Psoas muscle (tissue), 7 donors: ENCODE measurements at regions not wholly inside any gene's neighbourhood (a gene's known extent, or its start where the extent isn't known, plus 50 kb on each side); places are given as distances from the start of the nearest gene placed in this dataset.

Experiments
- ATAC-seq, 4 donors: fragments of 200-7000 bp; cut with Tn5 transposase; one replicate each; pipeline ENCODE4 v1.9.1; 2020; ENCODE audit warnings: moderate library complexity in 3 of 4, mild to moderate bottlenecking in 2 of 4
- DNase-seq, 2 donors: peaks; one replicate each; pipeline ENCODE4 v3.0.0-alpha.2; 2020
- H3K27ac ChIP-seq: fragments of 200-600 bp; one replicate; pipeline ENCODE4 v1.8.0; 2022
- H3K27me3 ChIP-seq, 3 donors: fragments of 200-600 bp in 1 of 3; one replicate each; pipeline versions ENCODE4 v1.6.1 to v1.8.0; 2013 to 2022; ENCODE audit warnings: low read length in 2 of 3, mild to moderate bottlenecking in 2 of 3, moderate library complexity in 1 of 3; ENCODE audit not compliant: insufficient read depth in 3 of 3
- H3K36me3 ChIP-seq, 2 donors: fragments of 200-600 bp in 1 of 2; one replicate each; pipeline versions ENCODE4 v1.6.1 to v1.8.0; 2013 to 2022; ENCODE audit warnings: low read depth in 1 of 2, mild to moderate bottlenecking in 1 of 2, moderate library complexity in 1 of 2; ENCODE audit not compliant: insufficient read depth in 1 of 2
- H3K4me1 ChIP-seq: fragments of 200-600 bp; one replicate; pipeline ENCODE4 v1.8.0; 2022
- H3K4me3 ChIP-seq: fragments of 200-600 bp; one replicate; pipeline ENCODE4 v1.8.0; 2022; ENCODE audit warnings: mild to moderate bottlenecking
- H3K9me3 ChIP-seq: fragments of 200-600 bp; one replicate; pipeline ENCODE4 v1.8.0; 2022
- CTCF ChIP-seq: fragments of 200-600 bp; IDR thresholded peaks from one replicate; pipeline ENCODE4 v1.8.0; 2022; ENCODE audit warnings: antibody characterized with exemption
- WGBS, 3 donors: extraction: QIAGEN DNeasy Blood & Tissue Kit; methylation state at CpG; one replicate each; pipeline versions ENCODE4 v1.1.6 to v1.1.7; 2013; 5-methylcytosine and 5-hydroxymethylcytosine counted together
- intact Hi-C, 2 donors: fragments of 100-400 bp; cut with DNase I; formaldehyde crosslinking; loops; one replicate each; pipeline versions ENCODE4 v1.11.0 to v1.14.2; 2022
- donor health status: healthy with polysubstance abuse.
- donor health status: DM: no; HTN: no; CAD: no; lungs with moderate emphysema.
- donor health status: Bipolar disorder and iron deficiency.
- donor health status: healthy.
- donor health status: DM: yes; HTN: yes; CAD: no.
- donor health status: DM: no; HTN: no; CAD: no.
- donor health status: DM: yes; HTN: yes; CAD: no.

- Histone ChIP-seq H3K9me3 (no peaks in the 10 kb centered on the region), H3K27me3 (peaks cover 0 to 2% (median 0%) of the 10 kb centered on the region in 3 donors), H3K36me3 (no peaks in the 10 kb centered on the region), H3K27ac (no peak overlapping the region), H3K4me3 (no peak overlapping the region), H3K4me1 (no peaks in the 10 kb centered on the region)
- TF ChIP-seq CTCF, result no peak
- ATAC-seq (peak in 3 of 4 donors; percentile 28 to 83 (median 74)), DNase-seq (peak; percentile 23 to 71)
- WGBS, 3 donors, result 21 to 39% (median 37%) methylated on average over 2 of the region's 2 CpGs
- intact Hi-C loops, result no loop called here
These were observed 484.8 kb upstream of the UBE2E3 start for GRCh38 chr2:180495606-180496005.

GRCh38 chr2:180494286-180494685 is 486.1 kb upstream of the UBE2E3 start:
- ATAC-seq, result no peak
- no peaks in the 10 kb centered on the region for H3K4me1 ChIP-seq
- H3K27me3 ChIP-seq, result peaks cover 0 to 2% (median 0%) of the 10 kb centered on the region in 3 donors
- intact Hi-C loops, result no loop called here
- H3K27ac ChIP-seq, result no peak overlapping the region
- no peak for TF ChIP-seq CTCF
- no peaks in the 10 kb centered on the region for H3K36me3 ChIP-seq
- H3K4me3 ChIP-seq, result no peak overlapping the region
- no peaks in the 10 kb centered on the region for H3K9me3 ChIP-seq
- DNase-seq, result no peak
- 66 to 78% (median 77%) methylated on average over 2 of the region's 2 CpGs for WGBS, 3 donors

DNA sequence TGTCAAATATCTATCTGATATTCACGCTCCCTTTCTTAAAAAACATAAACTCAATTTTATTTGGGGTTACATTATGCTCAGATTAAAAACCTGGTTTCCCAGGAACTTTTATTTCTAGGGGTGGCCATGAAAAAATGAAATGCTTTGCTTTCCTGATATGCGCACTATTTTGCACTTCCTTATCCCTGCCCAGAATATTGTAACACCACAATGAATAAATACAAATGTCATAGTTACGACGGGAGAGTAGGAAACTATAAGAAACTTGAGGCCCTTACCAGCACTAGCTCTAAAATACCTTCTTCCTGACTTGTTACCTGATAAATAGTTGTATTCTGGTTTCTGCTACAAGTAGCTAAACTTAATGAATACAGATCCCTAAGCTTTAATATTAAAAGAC is 475.6 kb upstream of the CWC22 start:
- DNase-seq, result no peak
- no peak for ATAC-seq
- TF ChIP-seq CTCF, result no peak
- H3K27ac ChIP-seq, result no peak overlapping the region
- no peaks in the 10 kb centered on the region for H3K36me3 ChIP-seq
- intact Hi-C loops, result no loop called here
- no peaks in the 10 kb centered on the region for H3K4me1 ChIP-seq
- WGBS, 3 donors, result 87 to 92% (median 87%) methylated on average over 4 of the region's 4 CpGs
- H3K27me3 ChIP-seq, result no peaks in the 10 kb centered on the region
- H3K4me3 ChIP-seq, result no peak overlapping the region
- H3K9me3 ChIP-seq, result no peaks in the 10 kb centered on the region

DNA sequence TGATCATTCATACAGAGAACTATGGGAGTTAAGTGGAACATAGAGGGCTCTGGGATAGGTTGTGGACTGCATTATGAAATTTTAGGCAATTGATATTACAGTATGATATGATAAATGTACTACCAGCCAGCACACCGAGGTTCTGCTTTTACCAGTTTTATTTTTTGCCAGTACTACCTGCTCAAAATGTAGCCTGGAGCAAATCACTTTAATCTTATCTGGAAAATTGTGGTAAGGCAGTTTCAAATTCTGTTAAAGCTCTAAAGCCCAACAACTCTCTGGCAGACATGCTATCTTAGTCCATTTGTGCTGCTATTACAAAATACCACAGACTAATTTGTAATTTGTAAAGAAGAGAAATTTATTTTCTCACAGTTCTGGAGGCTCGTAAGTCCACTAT is 474.9 kb upstream of the CWC22 start:
- WGBS, 3 donors, result 45 to 59% (median 46%) methylated on average over 2 of the region's 2 CpGs
- intact Hi-C loops, result no loop called here

More for the DNA sequence above, 474.9 kb upstream of the CWC22 start:
- Histone ChIP-seq H3K9me3 (no peaks in the 10 kb centered on the region), H3K27ac (no peak overlapping the region), H3K27me3 (no peaks in the 10 kb centered on the region), H3K4me3 (no peak overlapping the region), H3K4me1 (no peaks in the 10 kb centered on the region), H3K36me3 (no peaks in the 10 kb centered on the region)
- no peak for DNase-seq
- ATAC-seq, result no peak
- TF ChIP-seq CTCF, result no peak
